Hepatocyte (in vitro differentiated cells): ENCODE measurements at regions not wholly inside any gene's neighbourhood (a gene's known extent, or its start where the extent isn't known, plus 50 kb on each side); places are given as distances from the start of the nearest gene placed in this dataset.

Experiments used
- DNase-seq: peaks from one replicate; pipeline ENCODE4 v3.0.0-alpha.2; 2016; ENCODE audit warnings: low spot score
- H2AFZ ChIP-seq: fragments of 200-600 bp; sonication (generic); 2 replicates; pipeline ENCODE4 v1.6.0; 2016; ENCODE audit warnings: antibody characterized with exemption, mild to moderate bottlenecking
- H3K27ac ChIP-seq: fragments of 200-600 bp; sonication (generic); 2 replicates; pipeline ENCODE4 v1.5.1; 2016; ENCODE audit warnings: mild to moderate bottlenecking
- H3K27me3 ChIP-seq: fragments of 200-600 bp; sonication (generic); 2 replicates; pipeline ENCODE4 v1.6.1; 2016
- H3K36me3 ChIP-seq: fragments of 200-600 bp; sonication (generic); replicated peaks from 2 replicates; pipeline ENCODE4 v1.5.1; 2016; ENCODE audit warnings: low read depth; ENCODE audit not compliant: insufficient read depth
- H3K4me1 ChIP-seq: fragments of 200-600 bp; sonication (generic); 2 replicates; pipeline ENCODE4 v1.5.1; 2016; ENCODE audit warnings: mild to moderate bottlenecking, moderate library complexity; ENCODE audit not compliant: insufficient read depth
- H3K4me2 ChIP-seq: fragments of 200-600 bp; sonication (generic); 2 replicates; pipeline ENCODE4 v1.6.0; 2016
- H3K4me3 ChIP-seq: fragments of 200-600 bp; sonication (generic); 2 replicates; pipeline ENCODE4 v1.5.1; 2016; ENCODE audit warnings: mild to moderate bottlenecking
- H3K79me2 ChIP-seq: fragments of 200-600 bp; sonication (generic); 2 replicates; pipeline ENCODE4 v1.6.0; 2017; ENCODE audit warnings: mild to moderate bottlenecking
- H3K9me2 ChIP-seq: fragments of 200-600 bp; sonication (generic); replicated peaks from 2 replicates; pipeline ENCODE4 v1.6.0; 2017; ENCODE audit warnings: mild to moderate bottlenecking; ENCODE audit not compliant: insufficient read depth
- H3K9me3 ChIP-seq: fragments of 200-600 bp; sonication (generic); 2 replicates; pipeline ENCODE4 v1.5.1; 2016; ENCODE audit warnings: low read depth, mild to moderate bottlenecking
- H4K20me1 ChIP-seq: fragments of 200-600 bp; sonication (generic); 2 replicates; pipeline ENCODE4 v1.6.0; 2016; ENCODE audit warnings: mild to moderate bottlenecking; ENCODE audit not compliant: insufficient read depth, poor library complexity, severe bottlenecking
- CTCF ChIP-seq: fragments of 200-600 bp; sonication (generic); IDR thresholded peaks from 2 replicates; pipeline ENCODE4 v1.5.1; 2016; ENCODE audit warnings: antibody characterized with exemption, mild to moderate bottlenecking; ENCODE audit not compliant: poor library complexity
- EZH2 ChIP-seq: fragments of 200-600 bp; sonication (generic); IDR thresholded peaks from 2 replicates; pipeline ENCODE4 v1.6.1; 2016; ENCODE audit warnings: antibody characterized with exemption, mild to moderate bottlenecking, borderline replicate concordance
- EZH2phosphoT487 ChIP-seq: fragments of 200-600 bp; sonication (generic); IDR thresholded peaks from one replicate; pipeline ENCODE4 v1.6.1; 2018; ENCODE audit warnings: antibody characterized with exemption, mild to moderate bottlenecking, low read depth, moderate library complexity; ENCODE audit not compliant: unreplicated experiment, severe bottlenecking
- WGBS: methylation state at CpG from one replicate; pipeline ENCODE4 v1.1.6; 2016; ENCODE audit warnings: low lambda C conversion rate; ENCODE audit errors: missing lambda C conversion rate; 5-methylcytosine and 5-hydroxymethylcytosine counted together

GRCh38 chr1:238443687-238444086 lies 553.0 kb upstream of the ZP4 start:
- Histone ChIP-seq H3K79me2 (no peaks in the 10 kb centered on the region), H3K4me2 (no peak overlapping the region), H4K20me1 (no peaks in the 10 kb centered on the region), H3K4me1 (no peaks in the 10 kb centered on the region), H3K36me3 (no peaks in the 10 kb centered on the region), H3K4me3 (no peak overlapping the region), H3K27ac (no peak overlapping the region), H3K27me3 (no peaks in the 10 kb centered on the region), H3K9me3 (no peaks in the 10 kb centered on the region), H2AFZ (no peak overlapping the region), H3K9me2 (no peaks in the 10 kb centered on the region)
- 81% methylated on average over 6 of the region's 6 CpGs for WGBS
- no peak for DNase-seq
- no peak for TF ChIP-seq CTCF
- TF ChIP-seq EZH2phosphoT487 = no peak
- no peak for TF ChIP-seq EZH2

- Histone ChIP-seq H3K9me3 (no peaks in the 10 kb centered on the region), H3K4me1 (no peaks in the 10 kb centered on the region), H2AFZ (no peak overlapping the region), H3K79me2 (no peaks in the 10 kb centered on the region), H4K20me1 (no peaks in the 10 kb centered on the region), H3K36me3 (no peaks in the 10 kb centered on the region), H3K27me3 (no peaks in the 10 kb centered on the region), H3K27ac (no peak overlapping the region), H3K4me2 (no peak overlapping the region), H3K4me3 (no peak overlapping the region), H3K9me2 (no peaks in the 10 kb centered on the region)
- no peak for DNase-seq
- TF ChIP-seq EZH2phosphoT487 (no peak), CTCF (no peak), EZH2 (no peak)
Measured at GRCh38 chr1:238439511-238439910, 548.8 kb upstream of the ZP4 start.

GRCh38 chr1:238438311-238439270 lies 547.9 kb upstream of the ZP4 start:
- Histone ChIP-seq H3K4me3 (no peak overlapping the region), H3K4me2 (no peak overlapping the region), H3K27me3 (no peaks in the 10 kb centered on the region), H3K9me2 (no peaks in the 10 kb centered on the region), H3K9me3 (no peaks in the 10 kb centered on the region), H3K27ac (no peak overlapping the region), H3K79me2 (no peaks in the 10 kb centered on the region), H3K36me3 (no peaks in the 10 kb centered on the region), H2AFZ (no peak overlapping the region), H4K20me1 (no peaks in the 10 kb centered on the region), H3K4me1 (no peaks in the 10 kb centered on the region)
- no peak for DNase-seq
- WGBS = 52% methylated on average over 5 of the region's 5 CpGs
- no peak for TF ChIP-seq CTCF
- TF ChIP-seq EZH2phosphoT487 = no peak
- no peak for TF ChIP-seq EZH2
